IMR-90 (cell line): ENCODE measurements at regions not wholly inside any gene's neighbourhood (a gene's known extent, or its start where the extent isn't known, plus 50 kb on each side); places are given as distances from the start of the nearest gene placed in this dataset.

Source experiments
- ATAC-seq: fragments of 200-7000 bp; cut with Tn5 transposase; 2 replicates; pipeline ENCODE4 v1.9.1; 2020; ENCODE audit warnings: low read depth, mild to moderate bottlenecking, moderate library complexity
- BruUV-seq: library from RNA; stranded (reverse); fragments of 400-500 nt; replicated peaks from 2 replicates; lab custom pipeline; 2021; lab: Mats Ljungman, UMichigan
- CTCF ChIA-PET: fragments of 300-600 bp; formaldehyde crosslinking; extraction: SDS; loops from one replicate; lab custom pipeline; 2021; ENCODE audit warnings: antibody characterized with exemption; lab: Yijun Ruan, JAX
- POLR2A ChIA-PET: fragments of 300-600 bp; sonication (Branson Sonifier 250); formaldehyde crosslinking; loops from one replicate; lab custom pipeline; 2022; ENCODE audit warnings: antibody characterized with exemption; ENCODE audit not compliant: unreplicated experiment; lab: Charles Lee
- DNase-seq: peaks from one replicate; pipeline ENCODE4 v3.0.0; 2013
- H2AFZ ChIP-seq: replicated peaks from 2 replicates; pipeline ENCODE3; 2013; ENCODE audit warnings: low read length, mild to moderate bottlenecking; ENCODE audit not compliant: poor library complexity
- H2AK5ac ChIP-seq: 2 replicates; pipeline ENCODE4 v1.6.1; 2013; ENCODE audit warnings: low read depth, low read length, inconsistent platforms
- H2AK9ac ChIP-seq: replicated peaks from 2 replicates; pipeline ENCODE3; 2013; ENCODE audit warnings: mild to moderate bottlenecking, low read depth, low read length, moderate library complexity; ENCODE audit not compliant: poor library complexity
- H2BK120ac ChIP-seq: 2 replicates; pipeline ENCODE4 v1.6.1; 2013; ENCODE audit warnings: low read depth, low read length, inconsistent platforms
- H2BK15ac ChIP-seq: 3 replicates; pipeline ENCODE4 v1.6.1; 2013; ENCODE audit warnings: low read depth, low read length, inconsistent platforms
- H2BK20ac ChIP-seq: 2 replicates; pipeline ENCODE4 v1.6.1; 2013; ENCODE audit warnings: low read depth, mild to moderate bottlenecking, inconsistent platforms, low read length, moderate library complexity
- H2BK5ac ChIP-seq: 2 replicates; pipeline ENCODE4 v1.6.1; 2013; ENCODE audit warnings: mild to moderate bottlenecking, low read depth, low read length, inconsistent platforms; ENCODE audit not compliant: poor library complexity, severe bottlenecking
- H3K14ac ChIP-seq: replicated peaks from 2 replicates; pipeline ENCODE4 v1.6.1; 2013; ENCODE audit warnings: low read depth, low read length, inconsistent platforms
- H3K18ac ChIP-seq: 2 replicates; pipeline ENCODE4 v1.6.1; 2013; ENCODE audit warnings: low read depth, low read length, control low read depth
- H3K23ac ChIP-seq: 2 replicates; pipeline ENCODE4 v1.6.1; 2013; ENCODE audit warnings: low read depth, low read length, inconsistent platforms
- H3K27ac ChIP-seq: 2 replicates; pipeline ENCODE4 v1.5.1; 2013; ENCODE audit warnings: mild to moderate bottlenecking, control low read depth, low read length; ENCODE audit not compliant: insufficient read depth
- H3K27me3 ChIP-seq: 2 replicates; pipeline ENCODE4 v1.6.1; 2013; ENCODE audit warnings: low read length; ENCODE audit not compliant: control insufficient read depth, insufficient read depth
- H3K36me3 ChIP-seq: 2 replicates; pipeline ENCODE4 v1.6.1; 2013; ENCODE audit warnings: low read length, mixed read lengths; ENCODE audit not compliant: control insufficient read depth, insufficient read depth
- H3K4ac ChIP-seq: 2 replicates; pipeline ENCODE4 v1.6.1; 2013; ENCODE audit warnings: low read depth, low read length, inconsistent platforms
- H3K4me1 ChIP-seq: 2 replicates; pipeline ENCODE4 v1.6.1; 2013; ENCODE audit warnings: low read length, mixed read lengths; ENCODE audit not compliant: control insufficient read depth, insufficient read depth
- H3K4me2 ChIP-seq: 2 replicates; pipeline ENCODE4 v1.6.1; 2013; ENCODE audit warnings: low read depth, mild to moderate bottlenecking, control low read depth, low read length, moderate library complexity
- H3K4me3 ChIP-seq: 2 replicates; pipeline ENCODE4 v1.5.1; 2013; ENCODE audit warnings: low read depth, mild to moderate bottlenecking, control low read depth, low read length, moderate library complexity; ENCODE audit not compliant: insufficient read depth
- H3K56ac ChIP-seq: 2 replicates; pipeline ENCODE4 v1.6.1; 2013; ENCODE audit warnings: low read length, inconsistent platforms; ENCODE audit not compliant: insufficient read depth; ENCODE audit errors: extremely low read depth
- H3K79me1 ChIP-seq, 2 experiments: 2 replicates each; pipeline ENCODE4 v1.6.1; 2013; ENCODE audit warnings: low read length in 2 of 2, inconsistent platforms in 1 of 2, low read depth in 1 of 2
- H3K9ac ChIP-seq: 2 replicates; pipeline ENCODE4 v1.6.1; 2013; ENCODE audit warnings: low read depth, low read length, control low read depth
- H3K9me1 ChIP-seq: 2 replicates; pipeline ENCODE4 v1.6.1; 2013; ENCODE audit warnings: low read length, inconsistent platforms; ENCODE audit not compliant: insufficient read depth
- H3K9me3 ChIP-seq: 2 replicates; pipeline ENCODE4 v1.6.1; 2013; ENCODE audit warnings: low read length; ENCODE audit not compliant: control insufficient read depth, insufficient read depth
- H4K20me1 ChIP-seq: 2 replicates; pipeline ENCODE4 v1.6.1; 2013; ENCODE audit warnings: low read length, inconsistent platforms; ENCODE audit not compliant: insufficient read depth
- H4K5ac ChIP-seq: 2 replicates; pipeline ENCODE4 v1.6.1; 2013; ENCODE audit warnings: mild to moderate bottlenecking, low read depth, low read length, control low read depth
- H4K8ac ChIP-seq, 2 experiments: 2 replicates each; pipeline ENCODE4 v1.6.1; 2013; ENCODE audit warnings: low read depth in 2 of 2, low read length in 2 of 2, control low read depth in 1 of 2, inconsistent platforms in 1 of 2
- H4K91ac ChIP-seq: 2 replicates; pipeline ENCODE4 v1.6.1; 2013; ENCODE audit warnings: low read depth, low read length, inconsistent platforms; ENCODE audit not compliant: insufficient read depth
- CEBPB ChIP-seq: IDR thresholded peaks from 2 replicates; pipeline ENCODE4 v1.6.1; 2012; ENCODE audit warnings: low read depth, low read length, improper control_type of control experiment
- CHD1 ChIP-seq: IDR thresholded peaks from 2 replicates; pipeline ENCODE4 v1.6.1; 2012; ENCODE audit warnings: low read depth, low read length, improper control_type of control experiment
- CTCF ChIP-seq: conservative IDR thresholded peaks from 2 replicates; pipeline ENCODE4 v1.5.1; 2012; ENCODE audit warnings: mild to moderate bottlenecking, low read depth, low read length, improper control_type of control experiment
- ELK1 ChIP-seq: fragments of 150-350 bp; IDR thresholded peaks from 2 replicates; pipeline ENCODE4 v1.6.1; 2016; ENCODE audit warnings: low read depth, mild to moderate bottlenecking, low read length, moderate library complexity, borderline replicate concordance
- FOS ChIP-seq: fragments of 150-350 bp; IDR thresholded peaks from 2 replicates; pipeline ENCODE4 v1.6.1; 2016; ENCODE audit warnings: low read depth, low read length
- MAZ ChIP-seq: IDR thresholded peaks from 2 replicates; pipeline ENCODE4 v1.6.1; 2012; ENCODE audit warnings: low read depth, mild to moderate bottlenecking, low read length, improper control_type of control experiment, moderate library complexity, borderline replicate concordance
- MXI1 ChIP-seq: IDR thresholded peaks from 2 replicates; pipeline ENCODE4 v1.6.1; 2012; ENCODE audit warnings: low read depth, mild to moderate bottlenecking, low read length, moderate library complexity, borderline replicate concordance
- POLR2A ChIP-seq: IDR thresholded peaks from 2 replicates; pipeline ENCODE4 v1.6.1; 2012; ENCODE audit warnings: mild to moderate bottlenecking, low read depth, low read length
- RAD21 ChIP-seq: IDR thresholded peaks from 2 replicates; pipeline ENCODE4 v1.6.1; 2012; ENCODE audit warnings: low read length, improper control_type of control experiment
- RCOR1 ChIP-seq: IDR thresholded peaks from 2 replicates; pipeline ENCODE4 v1.6.1; 2012; ENCODE audit warnings: mild to moderate bottlenecking, low read length, improper control_type of control experiment; ENCODE audit not compliant: insufficient replicate concordance
- USF2 ChIP-seq: fragments of 150-350 bp; IDR thresholded peaks from 2 replicates; pipeline ENCODE4 v1.6.1; 2017; ENCODE audit warnings: mild to moderate bottlenecking, antibody characterized with exemption, low read length, low read depth
- WGBS, 2 experiments: methylation state at CpG; one replicate each; pipeline versions ENCODE4 v1.1.5 to v1.1.7; 2013; ENCODE audit warnings: missing lambda C conversion rate in 2 of 2; ENCODE audit not compliant: insufficient read length in 1 of 2; ENCODE audit errors: extremely low coverage in 2 of 2; 5-methylcytosine and 5-hydroxymethylcytosine counted together
- dilution Hi-C: fragments of 300-500 bp; cut with HindIII; formaldehyde crosslinking; loops from one replicate; pipeline ENCODE4 v1.14.3; 2018; ENCODE audit warnings: low sequenced_read_pairs; ENCODE audit not compliant: unreplicated experiment
- in situ Hi-C: fragments of 300-500 bp; cut with MboI; formaldehyde crosslinking; loops from 3 replicates; pipeline ENCODE4 v1.14.3; 2019; ENCODE audit warnings: low sequenced_read_pairs, inconsistent platforms, mixed read lengths
- intact Hi-C: fragments of 100-400 bp; cut with micrococcal nuclease; formaldehyde crosslinking; loops from 2 replicates; pipeline ENCODE4 v1.10.0; 2022

- ATAC-seq: no peak
- H2AFZ ChIP-seq: no peak overlapping the region
- H2AK5ac ChIP-seq: no peak overlapping the region
- no peaks in the 10 kb centered on the region for H3K36me3 ChIP-seq
- no peak overlapping the region for H2BK120ac ChIP-seq
- H2BK15ac ChIP-seq: no peak overlapping the region
- no peak overlapping the region for H2AK9ac ChIP-seq
- no peak overlapping the region for H3K4me2 ChIP-seq
- WGBS, 2 experiments: no CpG with 5 or more reads among the region's 3 CpGs
- no peak overlapping the region for H4K91ac ChIP-seq
- CTCF ChIA-PET: interaction anchor here (0.6 kb wide), 1 partner anchor 11 kb away, joined by 4 read pairs; no protein-coding TSS in a partner anchor
- no peak overlapping the region for H4K8ac ChIP-seq
- dilution Hi-C loops: no loop called here
- H3K18ac ChIP-seq: no peak overlapping the region
- H3K79me1 ChIP-seq: no peaks in the 10 kb centered on the region
- POLR2A ChIA-PET: no interaction called here
- no peaks in the 10 kb centered on the region for H3K27me3 ChIP-seq
- no peak overlapping the region for H4K5ac ChIP-seq
- no peak overlapping the region for H3K23ac ChIP-seq
- H4K20me1 ChIP-seq: no peaks in the 10 kb centered on the region
- no peak overlapping the region for H3K4me3 ChIP-seq
- no peaks in the 10 kb centered on the region for H3K4me1 ChIP-seq
- no peak overlapping the region for H3K9ac ChIP-seq
- H3K4ac ChIP-seq: no peak overlapping the region
- no peak overlapping the region for H2BK5ac ChIP-seq
- intact Hi-C loops: no loop called here
- H3K9me3 ChIP-seq: peaks cover 2% of the 10 kb centered on the region
- H3K14ac ChIP-seq: no peak overlapping the region
- no peak overlapping the region for H2BK20ac ChIP-seq
- no peak for DNase-seq
- no TSS peak for BruUV-seq
- H3K56ac ChIP-seq: no peak overlapping the region
- TF ChIP-seq USF2 (no peak), CHD1 (no peak), CEBPB (no peak), RCOR1 (no peak), ELK1 (no peak), FOS (no peak), RAD21 (no peak), CTCF (no peak), MAZ (no peak), MXI1 (no peak), POLR2A (no peak)
- no peaks in the 10 kb centered on the region for H3K9me1 ChIP-seq
- in situ Hi-C loops: no loop called here
- H3K27ac ChIP-seq: no peak overlapping the region
Observed at GRCh38 chr2:139876964-139877363, 1096.8 kb upstream of the NXPH2 start.
